ENCODE measurements at regions not wholly inside any gene's neighbourhood (a gene's known extent, or its start where the extent isn't known, plus 50 kb on each side); places are given as distances from the start of the nearest gene placed in this dataset.

GRCh38 chr1:194469282-194469681 lies 1282.9 kb upstream of the B3GALT2 start:
- TF ChIP-seq, protein P1, sequence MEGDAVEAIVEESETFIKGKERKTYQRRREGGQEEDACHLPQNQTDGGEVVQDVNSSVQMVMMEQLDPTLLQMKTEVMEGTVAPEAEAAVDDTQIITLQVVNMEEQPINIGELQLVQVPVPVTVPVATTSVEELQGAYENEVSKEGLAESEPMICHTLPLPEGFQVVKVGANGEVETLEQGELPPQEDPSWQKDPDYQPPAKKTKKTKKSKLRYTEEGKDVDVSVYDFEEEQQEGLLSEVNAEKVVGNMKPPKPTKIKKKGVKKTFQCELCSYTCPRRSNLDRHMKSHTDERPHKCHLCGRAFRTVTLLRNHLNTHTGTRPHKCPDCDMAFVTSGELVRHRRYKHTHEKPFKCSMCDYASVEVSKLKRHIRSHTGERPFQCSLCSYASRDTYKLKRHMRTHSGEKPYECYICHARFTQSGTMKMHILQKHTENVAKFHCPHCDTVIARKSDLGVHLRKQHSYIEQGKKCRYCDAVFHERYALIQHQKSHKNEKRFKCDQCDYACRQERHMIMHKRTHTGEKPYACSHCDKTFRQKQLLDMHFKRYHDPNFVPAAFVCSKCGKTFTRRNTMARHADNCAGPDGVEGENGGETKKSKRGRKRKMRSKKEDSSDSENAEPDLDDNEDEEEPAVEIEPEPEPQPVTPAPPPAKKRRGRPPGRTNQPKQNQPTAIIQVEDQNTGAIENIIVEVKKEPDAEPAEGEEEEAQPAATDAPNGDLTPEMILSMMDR (IDR thresholded peaks at IDR 0.05; ENCODE audit: insufficient read depth, low read length) = no peak
- TF ChIP-seq SPI1 (IDR thresholded peaks at IDR 0.05; ENCODE audit: borderline replicate concordance, low read depth) (no peak), POLR2AphosphoS5 (IDR thresholded peaks at IDR 0.05; ENCODE audit: low read depth) (no peak), GABPA (IDR thresholded peaks at IDR 0.05; ENCODE audit: low read depth) (no peak)
- TF ChIP-seq, protein P2, sequence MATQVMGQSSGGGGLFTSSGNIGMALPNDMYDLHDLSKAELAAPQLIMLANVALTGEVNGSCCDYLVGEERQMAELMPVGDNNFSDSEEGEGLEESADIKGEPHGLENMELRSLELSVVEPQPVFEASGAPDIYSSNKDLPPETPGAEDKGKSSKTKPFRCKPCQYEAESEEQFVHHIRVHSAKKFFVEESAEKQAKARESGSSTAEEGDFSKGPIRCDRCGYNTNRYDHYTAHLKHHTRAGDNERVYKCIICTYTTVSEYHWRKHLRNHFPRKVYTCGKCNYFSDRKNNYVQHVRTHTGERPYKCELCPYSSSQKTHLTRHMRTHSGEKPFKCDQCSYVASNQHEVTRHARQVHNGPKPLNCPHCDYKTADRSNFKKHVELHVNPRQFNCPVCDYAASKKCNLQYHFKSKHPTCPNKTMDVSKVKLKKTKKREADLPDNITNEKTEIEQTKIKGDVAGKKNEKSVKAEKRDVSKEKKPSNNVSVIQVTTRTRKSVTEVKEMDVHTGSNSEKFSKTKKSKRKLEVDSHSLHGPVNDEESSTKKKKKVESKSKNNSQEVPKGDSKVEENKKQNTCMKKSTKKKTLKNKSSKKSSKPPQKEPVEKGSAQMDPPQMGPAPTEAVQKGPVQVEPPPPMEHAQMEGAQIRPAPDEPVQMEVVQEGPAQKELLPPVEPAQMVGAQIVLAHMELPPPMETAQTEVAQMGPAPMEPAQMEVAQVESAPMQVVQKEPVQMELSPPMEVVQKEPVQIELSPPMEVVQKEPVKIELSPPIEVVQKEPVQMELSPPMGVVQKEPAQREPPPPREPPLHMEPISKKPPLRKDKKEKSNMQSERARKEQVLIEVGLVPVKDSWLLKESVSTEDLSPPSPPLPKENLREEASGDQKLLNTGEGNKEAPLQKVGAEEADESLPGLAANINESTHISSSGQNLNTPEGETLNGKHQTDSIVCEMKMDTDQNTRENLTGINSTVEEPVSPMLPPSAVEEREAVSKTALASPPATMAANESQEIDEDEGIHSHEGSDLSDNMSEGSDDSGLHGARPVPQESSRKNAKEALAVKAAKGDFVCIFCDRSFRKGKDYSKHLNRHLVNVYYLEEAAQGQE (IDR thresholded peaks at IDR 0.05; ENCODE audit: insufficient replicate concordance, low read depth) = no peak

All from HL-60 (cell line).